Activated T-cell treated with anti-CD3 and anti-CD28 coated beads, Interleukin-2, amount 50 U/mL, for 72 hours (primary cell): ENCODE measurements at regions not wholly inside any gene's neighbourhood (a gene's known extent, or its start where the extent isn't known, plus 50 kb on each side); places are given as distances from the start of the nearest gene placed in this dataset.

Experiments used
- ATAC-seq, 2 donors: fragments of 150-1000 bp; cut with Tn5 transposase; replicated peaks in 1 of 2; 2 replicates each; pipeline ENCODE4 v1.10.0; 2021; ENCODE audit warnings: moderate library complexity in 2 of 2, mild to moderate bottlenecking in 1 of 2
- DNase-seq, 2 donors: peaks; one replicate each; pipeline ENCODE4 v3.0.0; 2021 to 2022; ENCODE audit warnings: mixed read lengths in 1 of 2
- H3K27ac Mint-ChIP-seq: one replicate; pipeline ENCODE4 v1.8.0; 2022; ENCODE audit warnings: mild to moderate bottlenecking, moderate library complexity, mixed read lengths
- H3K27me3 Mint-ChIP-seq: one replicate; pipeline ENCODE4 v1.8.0; 2022; ENCODE audit warnings: low read depth, mixed read lengths
- H3K36me3 Mint-ChIP-seq, 2 donors: one replicate each; pipeline ENCODE4 v1.8.0; 2022; ENCODE audit warnings: mixed read lengths in 2 of 2, mild to moderate bottlenecking in 1 of 2; ENCODE audit not compliant: insufficient read depth in 2 of 2
- H3K4me1 Mint-ChIP-seq: one replicate; pipeline ENCODE4 v1.8.0; 2022; ENCODE audit warnings: low read depth, mixed read lengths
- H3K4me3 Mint-ChIP-seq, 2 donors: one replicate each; pipeline ENCODE4 v1.8.0; 2022; ENCODE audit warnings: mild to moderate bottlenecking in 2 of 2, mixed read lengths in 2 of 2, moderate library complexity in 2 of 2
- H3K9me3 Mint-ChIP-seq, 2 donors: one replicate each; pipeline ENCODE4 v1.8.0; 2022; ENCODE audit warnings: mixed read lengths in 2 of 2

DNA sequence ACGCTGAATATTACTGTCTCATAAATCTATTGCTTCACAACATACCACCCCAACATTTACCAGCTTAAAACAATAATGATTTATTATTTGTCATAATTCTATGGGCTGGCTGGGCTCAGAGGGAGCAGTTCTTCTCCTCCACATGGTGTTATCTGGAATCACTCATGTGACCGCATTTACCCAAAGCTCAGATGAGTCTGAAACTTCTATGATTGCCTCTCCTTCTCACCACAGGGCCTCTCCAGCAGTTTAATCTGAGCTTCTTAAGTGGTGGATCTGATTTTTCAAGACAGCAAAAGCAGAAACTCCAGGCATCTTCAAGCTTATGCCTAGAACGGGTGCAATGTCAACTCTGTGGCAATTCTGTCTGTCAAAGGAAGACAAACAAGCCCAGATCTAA is 210.3 kb upstream of the ADRA1B start:
- peaks cover 39% of the 10 kb centered on the region for H3K27me3 Mint-ChIP-seq
- ATAC-seq: no peak
- no peak overlapping the region for H3K4me3 Mint-ChIP-seq
- H3K4me1 Mint-ChIP-seq: no peaks in the 10 kb centered on the region
- no peak for DNase-seq
- H3K27ac Mint-ChIP-seq: no peak overlapping the region
- peaks cover 2% of the 10 kb centered on the region in 2 donors for H3K36me3 Mint-ChIP-seq
- H3K9me3 Mint-ChIP-seq: peaks cover 7 to 9% of the 10 kb centered on the region in 2 donors

DNA sequence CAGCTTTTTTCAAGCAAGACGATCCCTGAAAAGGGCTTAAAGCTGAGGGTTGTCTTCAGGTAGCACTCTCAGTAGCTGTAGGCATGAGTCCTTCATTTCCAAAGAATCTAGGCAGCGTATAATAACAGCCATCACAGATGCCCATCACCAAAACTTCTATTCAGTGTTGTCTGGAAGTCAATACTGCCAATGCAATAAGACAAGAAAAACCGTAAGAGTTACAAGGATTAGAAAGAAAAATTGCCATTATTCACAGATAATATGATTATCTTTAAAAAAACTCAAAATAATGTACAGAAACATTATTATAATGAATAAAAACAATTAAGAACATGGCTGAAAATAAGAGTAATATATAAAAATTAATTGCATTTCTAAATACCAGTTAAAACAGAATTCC is 208.2 kb upstream of the ADRA1B start:
- Mint-ChIP-seq H3K27me3 (peaks cover 38% of the 10 kb centered on the region), H3K4me1 (no peaks in the 10 kb centered on the region), H3K4me3 (no peak overlapping the region), H3K9me3 (peaks cover 7 to 9% of the 10 kb centered on the region in 2 donors), H3K27ac (no peak overlapping the region), H3K36me3 (peaks cover 2% of the 10 kb centered on the region in 2 donors)
- ATAC-seq (no peak), DNase-seq (no peak)

DNA sequence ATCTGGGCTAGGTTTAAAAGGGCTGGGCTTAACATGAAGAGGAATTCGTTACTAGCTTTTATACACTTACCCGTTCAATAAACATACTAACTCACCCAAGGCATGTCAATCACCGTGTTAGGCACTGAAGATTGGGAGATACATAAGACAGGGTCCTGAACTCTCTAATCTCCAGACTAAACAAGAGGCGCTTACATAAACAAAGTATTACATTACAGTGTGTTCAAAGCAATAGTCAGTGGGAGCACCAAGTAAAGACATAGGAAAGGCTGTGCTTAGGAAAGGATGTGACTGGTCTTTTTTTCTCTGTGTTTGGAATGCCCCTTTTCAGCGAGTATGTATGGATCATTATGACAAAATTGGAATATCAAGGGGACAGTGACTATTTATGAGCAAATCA is 203.6 kb upstream of the ADRA1B start:
- Mint-ChIP-seq H3K9me3 (peaks cover 4% of the 10 kb centered on the region in 2 donors), H3K4me3 (no peak overlapping the region), H3K27me3 (peaks cover 20% of the 10 kb centered on the region), H3K36me3 (peaks cover 0 to under 1% of the 10 kb centered on the region in 2 donors), H3K27ac (no peak overlapping the region), H3K4me1 (no peaks in the 10 kb centered on the region)
- DNase-seq (no peak), ATAC-seq (no peak)

DNA sequence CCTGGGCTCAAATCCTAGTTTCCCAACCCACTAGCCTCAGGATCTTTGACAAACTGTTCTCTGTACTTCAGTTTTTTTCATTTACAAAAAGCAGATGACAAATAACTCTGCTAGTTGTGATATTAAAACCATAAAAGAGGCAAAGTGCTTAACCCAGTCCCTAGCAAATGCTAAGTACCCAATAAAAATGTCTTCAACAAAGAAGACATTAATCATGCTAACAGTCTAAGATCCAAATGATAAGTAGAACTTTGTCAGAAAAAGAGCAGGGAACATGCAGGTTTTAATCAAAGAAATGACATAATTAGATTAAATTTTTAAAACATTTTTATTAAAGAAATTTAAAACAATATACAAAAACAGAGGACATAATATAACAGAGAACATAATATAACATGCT is 203.0 kb upstream of the ADRA1B start:
- no peak overlapping the region for H3K4me3 Mint-ChIP-seq
- H3K27ac Mint-ChIP-seq: no peak overlapping the region
- peaks cover 0 to 2% of the 10 kb centered on the region in 2 donors for H3K9me3 Mint-ChIP-seq
- peaks cover 23% of the 10 kb centered on the region for H3K27me3 Mint-ChIP-seq
- ATAC-seq: no peak
- H3K4me1 Mint-ChIP-seq: no peaks in the 10 kb centered on the region
- DNase-seq: no peak
- H3K36me3 Mint-ChIP-seq: no peaks in the 10 kb centered on the region

DNA sequence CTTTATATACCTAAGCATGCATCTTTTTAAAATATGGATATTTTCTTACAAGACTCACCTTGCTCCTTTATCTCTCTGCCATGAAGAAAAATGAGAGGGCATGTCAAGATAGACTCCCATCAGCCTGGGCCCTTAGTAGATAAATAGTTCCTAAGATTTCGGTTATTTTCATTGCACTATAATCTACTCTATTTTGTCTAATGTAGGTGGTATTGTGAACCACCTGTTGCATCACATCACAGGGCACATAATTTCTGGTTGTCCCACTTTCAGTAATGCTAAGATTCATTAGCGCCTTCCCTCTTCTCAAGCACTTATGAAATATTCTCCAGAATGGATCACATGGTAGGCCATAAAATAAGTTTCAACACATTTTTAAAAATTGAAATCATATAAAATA is 202.5 kb upstream of the ADRA1B start:
- Mint-ChIP-seq H3K9me3 (peaks cover 0 to 2% of the 10 kb centered on the region in 2 donors), H3K4me3 (no peak overlapping the region), H3K27me3 (peaks cover 23% of the 10 kb centered on the region), H3K4me1 (no peaks in the 10 kb centered on the region), H3K27ac (no peak overlapping the region), H3K36me3 (no peaks in the 10 kb centered on the region)
- DNase-seq (no peak), ATAC-seq (no peak)

DNA sequence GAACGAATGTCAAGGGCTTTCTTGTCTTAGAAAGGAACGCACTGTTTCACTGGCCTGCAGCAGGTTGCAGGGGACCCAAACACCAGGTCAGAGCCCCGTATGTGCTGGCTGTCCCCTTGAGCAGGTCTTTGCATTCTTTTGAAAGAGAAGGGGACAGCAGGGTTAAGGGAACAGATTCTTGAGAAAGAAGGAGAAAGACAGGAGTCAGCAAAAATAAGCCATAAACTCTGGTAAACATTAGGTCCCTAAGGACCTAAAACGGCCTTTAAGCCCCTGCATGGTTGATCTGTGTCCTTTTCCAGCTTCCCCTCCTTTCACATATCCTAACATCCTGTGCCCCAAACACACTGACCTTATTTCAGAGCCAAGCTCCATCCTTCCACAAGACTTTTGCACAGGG is 190.8 kb upstream of the ADRA1B start:
- Mint-ChIP-seq H3K4me1 (no peaks in the 10 kb centered on the region), H3K36me3 (no peaks in the 10 kb centered on the region), H3K9me3 (no peaks in the 10 kb centered on the region), H3K27me3 (peaks cover 14% of the 10 kb centered on the region), H3K4me3 (no peak overlapping the region), H3K27ac (no peak overlapping the region)
- DNase-seq (no peak), ATAC-seq (no peak)

DNA sequence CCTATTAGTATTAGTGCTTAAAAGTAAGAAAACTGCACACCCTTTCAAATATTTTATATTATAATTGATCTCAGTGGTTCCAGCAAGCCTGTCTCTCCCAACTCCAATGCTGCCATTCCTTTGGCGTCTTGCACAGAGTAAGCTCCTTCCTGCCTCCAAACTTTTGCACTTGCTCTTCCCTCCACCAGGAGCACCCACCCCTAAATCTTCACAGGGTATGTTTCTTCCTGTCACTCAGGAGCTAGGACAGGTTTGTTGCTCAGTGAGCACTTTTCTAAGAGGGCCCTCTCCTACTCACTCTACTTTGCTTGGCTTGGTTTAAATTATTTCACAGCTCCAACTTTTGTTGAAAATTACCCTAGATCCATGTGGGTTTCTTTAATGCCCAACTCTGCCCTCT is 189.1 kb upstream of the ADRA1B start:
- ATAC-seq (no peak), DNase-seq (no peak)
- H3K4me3 Mint-ChIP-seq: no peak overlapping the region
- no peaks in the 10 kb centered on the region for H3K9me3 Mint-ChIP-seq
- H3K27ac Mint-ChIP-seq: no peak overlapping the region
- no peaks in the 10 kb centered on the region for H3K36me3 Mint-ChIP-seq
- no peaks in the 10 kb centered on the region for H3K4me1 Mint-ChIP-seq
- peaks cover 6% of the 10 kb centered on the region for H3K27me3 Mint-ChIP-seq

DNA sequence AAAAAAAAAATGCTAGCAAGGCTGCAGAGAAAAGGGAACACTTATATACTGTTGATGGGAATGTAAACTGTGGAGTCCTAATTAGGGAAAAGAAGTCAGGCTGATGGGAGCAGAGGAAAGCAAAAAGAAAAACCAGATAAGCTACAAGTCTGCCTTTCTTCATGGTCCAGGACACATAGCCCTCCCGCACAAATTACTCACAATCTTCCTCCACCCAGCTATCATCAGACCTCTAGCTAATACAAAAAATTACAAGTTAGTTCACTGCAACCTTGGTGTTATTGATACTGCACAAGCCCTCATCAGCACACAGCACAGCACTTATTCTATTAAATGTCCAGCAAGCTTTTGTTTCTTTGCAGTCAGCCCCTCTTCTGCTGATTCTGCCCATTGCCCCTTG is 186.0 kb upstream of the ADRA1B start:
- no peak for ATAC-seq
- H3K9me3 Mint-ChIP-seq: no peaks in the 10 kb centered on the region
- H3K27me3 Mint-ChIP-seq: peaks cover 14% of the 10 kb centered on the region
- no peak for DNase-seq
- H3K4me3 Mint-ChIP-seq: no peak overlapping the region
- no peak overlapping the region for H3K27ac Mint-ChIP-seq
- H3K4me1 Mint-ChIP-seq: no peaks in the 10 kb centered on the region
- H3K36me3 Mint-ChIP-seq: no peaks in the 10 kb centered on the region

DNA sequence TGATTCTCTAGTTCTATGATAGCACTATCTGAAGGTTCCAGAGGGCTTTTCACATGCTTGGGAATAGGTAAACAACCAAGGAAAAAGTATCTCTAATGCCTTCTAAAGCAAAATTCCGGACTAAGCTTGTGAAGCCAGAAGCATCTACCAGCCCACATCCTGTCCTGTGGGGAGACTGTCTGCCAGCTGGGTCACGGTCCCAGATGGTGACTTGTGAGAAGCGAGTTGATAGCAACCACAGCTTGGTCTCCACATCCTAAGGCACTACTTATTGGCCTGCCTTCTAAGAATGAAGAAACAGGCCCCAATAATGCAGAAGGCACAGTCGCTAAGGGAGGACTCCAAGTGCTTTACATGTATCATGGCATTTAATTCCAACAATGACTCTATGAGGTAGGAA is 184.1 kb upstream of the ADRA1B start:
- Mint-ChIP-seq H3K9me3 (no peaks in the 10 kb centered on the region), H3K4me3 (no peak overlapping the region), H3K27me3 (peaks cover 22% of the 10 kb centered on the region), H3K4me1 (no peaks in the 10 kb centered on the region), H3K36me3 (no peaks in the 10 kb centered on the region), H3K27ac (no peak overlapping the region)
- no peak for DNase-seq
- ATAC-seq: no peak

DNA sequence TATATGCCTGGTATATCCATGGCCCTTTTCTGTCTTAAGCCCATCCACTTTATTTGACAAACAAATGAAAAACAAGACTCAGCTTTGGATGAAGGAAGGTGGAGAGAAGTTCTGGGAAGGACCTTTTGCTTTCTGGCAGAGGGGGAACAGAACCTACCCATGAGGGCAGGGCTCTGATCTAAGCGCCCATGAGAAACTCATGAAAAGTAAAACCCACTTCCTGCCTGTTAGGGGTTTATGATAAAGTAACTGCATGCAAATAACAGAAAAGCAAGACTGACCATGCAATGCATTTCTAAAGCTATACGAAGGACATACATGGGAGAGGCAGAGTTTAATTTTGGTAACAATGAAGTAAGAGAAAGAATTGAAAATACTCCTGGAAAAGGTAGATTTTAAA is 181.9 kb upstream of the ADRA1B start:
- Mint-ChIP-seq H3K4me1 (no peaks in the 10 kb centered on the region), H3K27me3 (peaks cover 34% of the 10 kb centered on the region), H3K9me3 (no peaks in the 10 kb centered on the region), H3K4me3 (no peak overlapping the region), H3K36me3 (no peaks in the 10 kb centered on the region), H3K27ac (no peak overlapping the region)
- no peak for DNase-seq
- ATAC-seq: no peak

DNA sequence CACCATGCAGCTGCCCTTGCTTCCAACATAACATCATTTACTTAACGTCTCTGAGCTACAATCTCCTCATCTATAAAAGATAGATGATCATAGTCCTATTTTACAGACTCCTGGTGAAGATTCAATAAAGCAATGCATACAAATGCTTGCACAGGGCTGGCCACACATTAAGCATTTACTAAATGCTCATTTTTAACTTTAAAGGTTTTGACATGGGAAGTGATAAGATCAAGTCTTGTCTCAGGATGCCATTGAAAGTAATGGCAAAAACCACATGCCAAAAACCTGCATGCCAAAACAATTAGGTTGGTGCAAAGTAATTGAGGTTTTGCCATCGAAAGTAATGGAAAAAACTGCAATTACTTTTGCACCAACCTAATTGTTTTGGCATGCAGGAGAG is 181.2 kb upstream of the ADRA1B start:
- Mint-ChIP-seq H3K9me3 (no peaks in the 10 kb centered on the region), H3K4me3 (no peak overlapping the region), H3K4me1 (no peaks in the 10 kb centered on the region), H3K27me3 (peaks cover 35% of the 10 kb centered on the region), H3K36me3 (no peaks in the 10 kb centered on the region), H3K27ac (no peak overlapping the region)
- DNase-seq: no peak
- ATAC-seq: no peak

DNA sequence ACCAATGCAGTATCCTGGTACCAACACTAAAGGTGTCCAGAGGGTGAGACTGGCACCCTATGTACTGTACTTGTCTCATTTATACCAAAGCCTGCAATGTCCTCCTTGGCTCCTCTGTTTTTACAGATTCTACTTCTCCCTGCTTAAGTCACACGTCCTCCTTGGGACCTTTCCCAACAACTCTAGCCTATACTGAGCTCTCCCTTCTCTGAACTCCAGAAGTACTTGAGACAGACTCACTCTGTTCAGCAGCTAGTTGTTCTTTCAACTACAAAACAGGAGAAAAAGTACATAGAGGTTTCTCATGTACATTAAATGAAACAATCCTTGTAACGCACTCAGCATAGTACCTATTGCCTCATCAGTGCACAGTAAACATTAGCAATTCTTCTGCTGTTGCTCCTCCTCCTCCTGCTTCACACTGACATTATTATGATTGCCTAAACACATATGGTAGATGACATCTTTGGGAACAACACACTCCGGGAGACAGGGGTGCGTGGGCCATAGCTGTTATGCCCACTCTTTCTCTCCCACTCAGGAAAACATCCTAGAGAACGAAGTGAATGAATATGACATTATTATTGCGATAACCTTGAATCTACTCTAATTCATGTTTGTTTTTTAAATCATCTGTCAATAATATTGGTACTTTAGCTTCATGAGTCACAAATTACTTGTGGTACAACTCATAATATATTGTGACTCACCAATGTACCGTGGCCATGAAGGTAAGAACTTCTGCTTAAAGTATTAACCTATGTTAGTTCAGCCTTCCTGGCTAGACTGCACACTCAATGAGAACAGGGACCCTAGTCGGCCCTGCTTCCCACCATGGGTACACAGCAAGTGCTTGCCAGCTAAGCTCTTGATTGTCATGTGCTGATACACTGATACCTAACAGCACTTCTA is 180.3 kb upstream of the ADRA1B start:
- Mint-ChIP-seq H3K27ac (no peak overlapping the region), H3K9me3 (no peaks in the 10 kb centered on the region), H3K36me3 (peaks cover 1 to 2% of the 10 kb centered on the region in 2 donors), H3K27me3 (peaks cover 35% of the 10 kb centered on the region), H3K4me1 (no peaks in the 10 kb centered on the region), H3K4me3 (no peak overlapping the region)
- no peak for DNase-seq
- ATAC-seq: no peak

DNA sequence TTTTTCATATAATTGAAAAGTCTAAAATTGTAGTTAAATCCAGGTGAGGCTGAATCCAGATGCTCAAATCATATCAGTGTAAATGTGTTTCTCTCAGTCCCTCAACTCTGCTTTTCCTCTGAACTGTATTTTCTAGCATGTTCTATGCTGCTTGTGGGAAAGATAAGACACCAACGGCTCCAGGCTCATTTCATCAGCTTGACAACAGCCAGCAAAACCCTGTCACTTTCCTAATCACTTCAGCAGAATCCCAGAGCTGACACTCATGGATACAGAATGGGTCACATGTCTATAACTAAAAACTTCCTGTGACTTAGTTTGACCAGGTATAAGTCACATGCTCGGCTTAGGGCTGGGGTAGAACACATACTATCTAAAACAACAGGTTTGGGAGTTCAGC is 179.4 kb upstream of the ADRA1B start:
- Mint-ChIP-seq H3K27me3 (peaks cover 35% of the 10 kb centered on the region), H3K4me3 (no peak overlapping the region), H3K4me1 (no peaks in the 10 kb centered on the region), H3K27ac (no peak overlapping the region), H3K9me3 (no peaks in the 10 kb centered on the region), H3K36me3 (peaks cover 1 to 2% of the 10 kb centered on the region in 2 donors)
- ATAC-seq (no peak), DNase-seq (no peak)

DNA sequence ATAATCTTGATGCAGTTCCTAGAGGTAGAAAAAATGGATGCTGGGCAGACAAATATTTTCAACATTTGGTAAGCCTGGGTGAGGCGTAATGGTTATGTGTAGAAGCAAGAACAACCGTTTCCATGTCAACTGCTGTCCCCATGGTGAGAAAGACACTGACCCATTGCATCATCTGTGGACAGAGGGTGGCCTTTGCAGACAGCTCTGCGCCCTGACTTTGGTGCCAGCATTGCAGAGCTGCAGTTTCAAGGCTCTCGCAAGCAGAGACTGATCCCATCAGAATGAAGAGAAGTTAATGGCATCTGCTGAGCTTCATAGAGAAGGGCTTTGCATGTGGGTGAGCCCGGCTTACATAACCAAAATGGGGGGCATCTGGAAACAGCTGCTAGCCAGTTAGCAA is 179.0 kb upstream of the ADRA1B start:
- Mint-ChIP-seq H3K4me3 (no peak overlapping the region), H3K9me3 (no peaks in the 10 kb centered on the region), H3K27ac (no peak overlapping the region), H3K27me3 (peaks cover 35% of the 10 kb centered on the region), H3K4me1 (no peaks in the 10 kb centered on the region), H3K36me3 (peaks cover 1 to 2% of the 10 kb centered on the region in 2 donors)
- ATAC-seq: no peak
- DNase-seq: no peak
